Head of caudate nucleus (tissue), 42 donors: ENCODE measurements at regions not wholly inside any gene's neighbourhood (a gene's known extent, or its start where the extent isn't known, plus 50 kb on each side); places are given as distances from the start of the nearest gene placed in this dataset.

Source experiments
- DNase-seq, 42 donors: peaks; one replicate each; pipeline versions ENCODE4 v3.0.0 to v3.0.0-alpha.2; 2020 to 2021; ENCODE audit warnings: mixed read lengths in 7 of 42
- intact Hi-C: fragments of 100-400 bp; cut with DNase I; formaldehyde crosslinking; loops from one replicate; pipeline ENCODE4 v1.15.0; 2022

DNA sequence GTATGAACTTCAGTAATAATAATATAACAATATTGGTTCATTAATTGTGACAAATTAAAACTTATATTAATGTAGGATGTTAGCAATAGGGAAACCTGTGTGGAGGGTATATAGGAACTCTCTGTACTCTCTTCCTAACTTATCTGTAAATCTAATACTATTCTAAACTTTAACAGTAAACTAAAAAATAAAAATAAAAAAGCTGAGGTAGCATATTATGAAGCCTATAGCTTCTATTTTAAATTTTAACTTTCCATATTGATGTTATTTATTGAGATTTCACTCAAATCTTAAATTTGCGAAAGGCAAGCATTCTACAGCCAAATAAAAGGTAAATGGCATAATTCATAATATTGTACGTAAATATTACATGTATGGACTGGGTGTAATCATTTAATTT lies 326.4 kb downstream of the MEI4 start:
- intact Hi-C loops = no loop called here
- no peak for DNase-seq

- DNase-seq = no peak
These were observed 333.7 kb downstream of the MEI4 start for GRCh38 chr6:77986380-77987034.

DNA sequence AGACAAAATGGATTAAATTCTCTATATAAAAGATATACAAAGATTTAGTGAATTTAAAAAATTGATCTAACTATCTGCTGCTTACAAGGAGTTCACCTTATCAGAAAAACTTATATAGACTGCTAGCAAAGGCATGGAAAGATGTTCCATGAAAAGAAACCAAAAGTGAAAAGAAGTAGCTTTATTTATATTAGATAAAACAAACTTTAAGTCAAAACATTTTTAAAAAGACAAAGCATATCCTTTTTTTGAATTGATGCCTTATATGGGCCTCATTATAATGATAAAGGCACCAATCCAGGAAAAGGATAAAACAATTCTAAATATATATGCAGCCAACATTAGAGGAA lies 334.2 kb downstream of the MEI4 start:
- no peak for DNase-seq
- intact Hi-C loops = no loop called here

More at GRCh38 chr6:77986380-77987034, 333.7 kb downstream of the MEI4 start:
- intact Hi-C loops = no loop called here

DNA sequence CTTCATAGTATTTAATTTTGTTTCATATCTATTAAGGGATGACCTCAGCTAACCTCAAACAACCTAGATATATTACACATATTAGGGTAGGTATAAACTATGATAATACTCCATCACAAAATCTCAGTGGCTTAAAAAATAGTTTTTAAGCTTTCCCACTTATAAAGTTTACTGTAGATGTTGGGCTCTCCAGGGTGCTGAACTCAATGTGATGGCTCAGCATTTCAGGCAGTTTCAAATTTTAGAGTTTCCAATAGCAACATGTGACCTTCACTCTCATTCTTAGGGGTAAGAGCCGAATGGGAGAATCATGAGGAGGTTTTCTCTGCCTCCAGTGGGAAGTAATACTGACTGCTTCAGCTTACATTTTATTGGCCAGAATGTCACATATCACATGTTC lies 357.3 kb downstream of the MEI4 start:
- no peak for DNase-seq
- intact Hi-C loops = no loop called here

- DNase-seq = no peak
- intact Hi-C loops = no loop called here
These were observed 367.7 kb downstream of the MEI4 start for GRCh38 chr6:78020586-78020985.

GRCh38 chr6:78025502-78025901 lies 372.7 kb downstream of the MEI4 start:
- intact Hi-C loops = no loop called here

GRCh38 chr6:78031228-78031627 lies 378.4 kb downstream of the MEI4 start:
- DNase-seq = no peak
- intact Hi-C loops = no loop called here

More at GRCh38 chr6:78025502-78025901, 372.7 kb downstream of the MEI4 start:
- no peak for DNase-seq

DNA sequence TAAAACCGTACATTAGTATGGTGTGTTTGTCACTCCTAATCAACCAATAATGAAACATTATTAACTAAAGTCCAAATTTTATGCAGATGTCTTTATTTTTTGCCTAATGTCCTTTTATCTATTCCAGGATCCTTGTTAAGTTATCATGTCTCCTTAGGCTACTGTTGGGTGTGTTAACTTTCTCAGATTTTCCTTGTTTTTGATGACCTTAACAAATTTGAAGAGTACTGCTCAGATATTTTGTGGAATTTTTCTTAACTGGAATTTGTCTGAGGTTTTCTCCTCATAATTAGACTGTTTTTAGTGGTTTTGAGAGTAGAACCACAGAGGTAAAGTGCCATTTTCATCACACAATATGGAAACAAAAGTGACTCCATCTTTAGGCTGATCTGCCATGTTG lies 406.3 kb downstream of the MEI4 start:
- no peak for DNase-seq
- intact Hi-C loops = no loop called here

- no peak for DNase-seq
- intact Hi-C loops = no loop called here
These were observed 410.2 kb downstream of the MEI4 start for GRCh38 chr6:78062993-78063392.

- no peak for DNase-seq
- intact Hi-C loops = no loop called here
These were observed 423.5 kb downstream of the MEI4 start for GRCh38 chr6:78076371-78076770.

DNA sequence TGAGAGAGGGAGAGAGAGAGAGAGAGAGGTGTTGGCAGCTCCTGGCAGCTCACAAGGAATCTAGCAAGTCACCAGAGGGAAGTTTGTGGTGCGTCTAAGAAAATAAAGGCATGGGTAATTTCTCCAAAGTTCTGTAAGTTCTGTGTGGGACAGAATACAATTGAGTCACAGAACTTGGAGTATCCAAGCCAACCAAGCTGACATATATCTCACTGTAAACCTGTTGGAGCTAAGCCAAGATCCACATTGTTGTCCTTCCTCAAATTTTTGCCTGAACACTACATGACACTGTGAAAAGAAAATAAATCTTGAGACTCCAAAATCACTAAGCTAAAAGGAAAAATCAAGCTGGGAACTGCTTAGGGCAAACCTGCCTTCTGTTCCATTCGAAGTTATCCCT lies 436.7 kb downstream of the MEI4 start:
- DNase-seq = no peak
- intact Hi-C loops = no loop called here

- no peak for DNase-seq
- intact Hi-C loops = no loop called here
These were observed 441.1 kb downstream of the MEI4 start for GRCh38 chr6:78093906-78094305.

DNA sequence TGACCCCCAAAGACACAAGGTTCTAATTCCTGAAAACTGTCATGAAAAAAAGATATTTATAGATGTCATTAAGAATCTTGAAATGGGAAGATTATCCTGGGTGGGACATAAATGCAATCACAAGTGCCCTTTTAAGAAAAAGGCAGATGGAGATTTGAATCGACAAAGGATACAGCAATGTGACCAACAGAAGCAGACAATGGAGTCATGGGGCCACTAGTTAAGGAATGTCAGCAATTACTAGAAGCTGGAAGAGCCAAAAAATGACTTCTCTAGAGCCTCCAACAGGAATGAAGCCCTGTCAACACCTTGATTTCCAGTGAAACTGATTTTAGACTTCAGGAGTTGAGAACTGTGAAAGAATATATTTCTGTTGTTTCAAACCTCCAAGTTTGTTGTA lies 448.5 kb downstream of the MEI4 start:
- intact Hi-C loops = no loop called here

GRCh38 chr6:78110641-78111040 lies 457.8 kb downstream of the MEI4 start:
- intact Hi-C loops = no loop called here

More for the DNA sequence above, 448.5 kb downstream of the MEI4 start:
- no peak for DNase-seq

GRCh38 chr6:78117966-78118365 lies 465.1 kb downstream of the MEI4 start:
- DNase-seq = no peak
- intact Hi-C loops = no loop called here

More at GRCh38 chr6:78110641-78111040, 457.8 kb downstream of the MEI4 start:
- no peak for DNase-seq

GRCh38 chr6:78131521-78131920 lies 478.7 kb downstream of the MEI4 start:
- intact Hi-C loops = no loop called here
- no peak for DNase-seq

DNA sequence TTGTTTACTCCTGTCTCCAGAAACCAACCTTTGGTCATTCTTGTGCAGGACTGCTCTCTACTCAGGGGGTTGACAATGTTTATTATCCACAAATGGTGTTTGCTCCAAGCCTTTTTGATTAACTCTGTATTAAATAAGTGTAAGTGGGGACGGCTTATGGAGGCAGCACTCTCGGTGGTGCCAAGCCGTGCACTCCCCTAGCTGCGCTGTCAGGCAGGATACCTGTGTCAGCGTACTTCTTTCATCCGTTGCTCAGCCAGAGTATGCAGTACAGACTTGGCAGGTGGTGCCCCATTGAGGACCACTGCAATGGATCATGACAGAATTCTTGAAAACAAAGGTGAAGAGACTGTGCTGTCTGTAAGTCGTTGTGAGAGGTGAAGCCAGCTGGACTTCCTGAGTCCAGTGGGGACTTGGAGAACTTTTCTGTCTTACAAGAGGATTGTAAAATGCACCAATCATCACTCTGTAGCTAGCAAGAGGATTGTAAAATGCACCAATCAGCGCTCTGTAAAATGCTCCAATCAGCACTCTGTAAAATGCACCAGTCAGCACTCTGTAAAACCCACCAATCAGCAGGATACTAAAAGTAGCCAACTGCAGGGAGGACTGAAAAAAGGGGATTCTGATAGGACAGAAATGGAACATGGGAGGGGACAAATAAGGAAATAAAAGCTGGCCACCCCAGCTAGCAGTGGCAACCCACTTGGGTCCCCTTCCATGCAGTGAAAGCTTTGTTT lies 480.0 kb downstream of the MEI4 start:
- intact Hi-C loops = no loop called here
- no peak for DNase-seq

- no peak for DNase-seq
- intact Hi-C loops = no loop called here
These were observed 497.6 kb downstream of the MEI4 start for GRCh38 chr6:78150425-78150824.

GRCh38 chr6:78153976-78154375 lies 501.1 kb downstream of the MEI4 start:
- intact Hi-C loops = no loop called here
- no peak for DNase-seq

- DNase-seq = no peak
- intact Hi-C loops = no loop called here
These were observed 504.8 kb downstream of the MEI4 start for GRCh38 chr6:78157606-78158005.

DNA sequence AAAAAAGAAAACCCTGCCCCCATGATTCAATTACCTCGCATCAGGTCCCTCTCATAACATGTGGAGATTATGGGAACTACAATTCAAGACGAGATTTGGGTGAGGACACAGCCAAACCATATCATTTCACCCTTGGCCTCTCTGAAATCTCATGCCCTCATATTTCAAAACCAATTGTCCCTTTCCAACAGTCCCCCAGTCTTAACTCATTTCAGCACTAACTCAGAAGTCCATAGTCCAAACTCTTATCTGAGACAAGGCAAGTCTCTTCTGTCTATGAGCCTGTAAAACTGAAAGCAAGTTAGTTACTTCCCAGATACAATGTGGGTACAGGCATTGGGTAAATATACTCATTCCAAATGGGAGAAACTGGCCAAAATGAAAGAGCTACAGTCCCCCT lies 536.1 kb downstream of the MEI4 start:
- no peak for DNase-seq
- intact Hi-C loops = no loop called here
